Astrocyte (in vitro differentiated cells and primary cell): ENCODE measurements at regions not wholly inside any gene's neighbourhood (a gene's known extent, or its start where the extent isn't known, plus 50 kb on each side); places are given as distances from the start of the nearest gene placed in this dataset.

ENCODE experiments used
- DNase-seq: peaks from one replicate; pipeline ENCODE4 v3.0.0-alpha.2; 2010; ENCODE audit warnings: low read depth
- FAIRE-seq: peaks from 2 replicates; lab custom pipeline; 2011; peaks lifted over from hg19 to GRCh38; lab: Jason Lieb, UNC
- H2AFZ ChIP-seq: 2 replicates; pipeline ENCODE4 v1.6.0; 2012; ENCODE audit warnings: low read depth, low read length, inconsistent platforms
- H3K27ac ChIP-seq: 2 replicates; pipeline ENCODE4 v1.5.1; 2011; ENCODE audit warnings: low read depth, low read length, inconsistent platforms
- H3K27me3 ChIP-seq: 2 replicates; pipeline ENCODE4 v1.6.0; 2011; ENCODE audit warnings: low read length, inconsistent platforms; ENCODE audit not compliant: insufficient read depth
- H3K36me3 ChIP-seq: 2 replicates; pipeline ENCODE4 v1.5.1; 2011; ENCODE audit warnings: low read length, inconsistent platforms; ENCODE audit not compliant: insufficient read depth
- H3K4me1 ChIP-seq: 2 replicates; pipeline ENCODE4 v1.5.1; 2011; ENCODE audit warnings: low read length, inconsistent platforms; ENCODE audit not compliant: insufficient read depth
- H3K4me2 ChIP-seq: 2 replicates; pipeline ENCODE4 v1.6.0; 2012; ENCODE audit warnings: low read length, inconsistent platforms
- H3K4me3 ChIP-seq: 2 replicates; pipeline ENCODE4 v1.5.1; 2011; ENCODE audit warnings: low read depth, mild to moderate bottlenecking, low read length, inconsistent platforms; ENCODE audit not compliant: insufficient read depth
- H3K79me2 ChIP-seq: 2 replicates; pipeline ENCODE4 v1.6.0; 2012; ENCODE audit warnings: mild to moderate bottlenecking, low read length, inconsistent platforms; ENCODE audit not compliant: insufficient read depth
- H3K9ac ChIP-seq: 2 replicates; pipeline ENCODE4 v1.6.0; 2012; ENCODE audit warnings: mild to moderate bottlenecking, low read length, inconsistent platforms
- H3K9me3 ChIP-seq: 2 replicates; pipeline ENCODE4 v1.5.1; 2012; ENCODE audit warnings: low read depth, mild to moderate bottlenecking, low read length, inconsistent platforms; ENCODE audit not compliant: insufficient read depth
- H4K20me1 ChIP-seq: 2 replicates; pipeline ENCODE4 v1.6.0; 2012; ENCODE audit warnings: low read length, inconsistent platforms; ENCODE audit not compliant: insufficient read depth
- H3K27ac Mint-ChIP-seq: one replicate; pipeline ENCODE4 v1.8.0; 2021; ENCODE audit warnings: mild to moderate bottlenecking, mixed read lengths; ENCODE audit not compliant: unreplicated experiment
- H3K27me3 Mint-ChIP-seq: one replicate; pipeline ENCODE4 v1.8.0; 2021; ENCODE audit warnings: low read depth, mixed read lengths; ENCODE audit not compliant: unreplicated experiment
- H3K36me3 Mint-ChIP-seq: one replicate; pipeline ENCODE4 v1.8.0; 2021; ENCODE audit warnings: low read depth, mixed read lengths; ENCODE audit not compliant: unreplicated experiment
- H3K4me1 Mint-ChIP-seq: one replicate; pipeline ENCODE4 v1.8.0; 2021; ENCODE audit warnings: low read depth, mixed read lengths; ENCODE audit not compliant: unreplicated experiment
- H3K4me3 Mint-ChIP-seq: one replicate; pipeline ENCODE4 v1.8.0; 2021; ENCODE audit warnings: mild to moderate bottlenecking, moderate library complexity, mixed read lengths; ENCODE audit not compliant: unreplicated experiment
- H3K9me3 Mint-ChIP-seq: one replicate; pipeline ENCODE4 v1.8.0; 2021; ENCODE audit warnings: mild to moderate bottlenecking, mixed read lengths; ENCODE audit not compliant: unreplicated experiment
- EZH2 ChIP-seq: IDR thresholded peaks from 2 replicates; pipeline ENCODE4 v1.6.1; 2012; ENCODE audit warnings: mild to moderate bottlenecking, low read length, inconsistent platforms; ENCODE audit not compliant: insufficient read depth
- TF ChIP-seq, protein P1 (sequence below): IDR thresholded peaks from 2 replicates; pipeline ENCODE4 v1.5.1; 2011; ENCODE audit warnings: low read depth, mild to moderate bottlenecking, inconsistent platforms, low read length, moderate library complexity; ENCODE audit not compliant: insufficient read depth

DNA sequence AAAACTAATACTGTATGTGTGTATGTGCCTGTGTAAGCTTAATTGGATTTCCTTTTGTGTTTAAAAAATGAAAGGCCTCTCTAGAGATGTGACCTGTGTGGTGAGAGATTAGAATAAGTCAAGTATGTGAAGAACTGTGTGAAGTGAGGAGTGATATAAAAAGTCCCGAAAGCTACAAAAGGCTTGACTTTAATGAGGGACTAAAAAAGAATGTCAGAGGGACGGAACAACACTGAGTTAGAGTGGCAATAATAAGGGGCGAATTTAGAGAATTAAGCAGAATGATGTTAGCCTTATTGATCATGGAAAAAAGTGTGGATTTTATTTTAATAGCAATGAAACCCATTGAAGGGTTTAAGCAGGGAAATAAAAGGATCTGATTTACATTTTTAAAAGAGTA, 1281.2 kb upstream of the ADGRB3 start:
- Histone ChIP-seq H3K36me3 (no peaks in the 10 kb centered on the region), H3K27me3 (no peaks in the 10 kb centered on the region), H4K20me1 (no peaks in the 10 kb centered on the region), H3K79me2 (no peaks in the 10 kb centered on the region), H3K4me3 (no peak overlapping the region), H3K9me3 (no peaks in the 10 kb centered on the region), H3K4me2 (no peak overlapping the region), H3K27ac (no peak overlapping the region), H3K4me1 (no peaks in the 10 kb centered on the region), H3K9ac (no peak overlapping the region), H2AFZ (no peak overlapping the region)
- Mint-ChIP-seq H3K9me3 (no peaks in the 10 kb centered on the region), H3K27me3 (no peaks in the 10 kb centered on the region), H3K27ac (no peak overlapping the region), H3K4me3 (no peak overlapping the region), H3K4me1 (no peaks in the 10 kb centered on the region), H3K36me3 (no peaks in the 10 kb centered on the region)
- TF ChIP-seq, protein P1, sequence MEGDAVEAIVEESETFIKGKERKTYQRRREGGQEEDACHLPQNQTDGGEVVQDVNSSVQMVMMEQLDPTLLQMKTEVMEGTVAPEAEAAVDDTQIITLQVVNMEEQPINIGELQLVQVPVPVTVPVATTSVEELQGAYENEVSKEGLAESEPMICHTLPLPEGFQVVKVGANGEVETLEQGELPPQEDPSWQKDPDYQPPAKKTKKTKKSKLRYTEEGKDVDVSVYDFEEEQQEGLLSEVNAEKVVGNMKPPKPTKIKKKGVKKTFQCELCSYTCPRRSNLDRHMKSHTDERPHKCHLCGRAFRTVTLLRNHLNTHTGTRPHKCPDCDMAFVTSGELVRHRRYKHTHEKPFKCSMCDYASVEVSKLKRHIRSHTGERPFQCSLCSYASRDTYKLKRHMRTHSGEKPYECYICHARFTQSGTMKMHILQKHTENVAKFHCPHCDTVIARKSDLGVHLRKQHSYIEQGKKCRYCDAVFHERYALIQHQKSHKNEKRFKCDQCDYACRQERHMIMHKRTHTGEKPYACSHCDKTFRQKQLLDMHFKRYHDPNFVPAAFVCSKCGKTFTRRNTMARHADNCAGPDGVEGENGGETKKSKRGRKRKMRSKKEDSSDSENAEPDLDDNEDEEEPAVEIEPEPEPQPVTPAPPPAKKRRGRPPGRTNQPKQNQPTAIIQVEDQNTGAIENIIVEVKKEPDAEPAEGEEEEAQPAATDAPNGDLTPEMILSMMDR: no peak
- no peak for TF ChIP-seq EZH2
- FAIRE-seq: no peak
- no peak for DNase-seq

DNA sequence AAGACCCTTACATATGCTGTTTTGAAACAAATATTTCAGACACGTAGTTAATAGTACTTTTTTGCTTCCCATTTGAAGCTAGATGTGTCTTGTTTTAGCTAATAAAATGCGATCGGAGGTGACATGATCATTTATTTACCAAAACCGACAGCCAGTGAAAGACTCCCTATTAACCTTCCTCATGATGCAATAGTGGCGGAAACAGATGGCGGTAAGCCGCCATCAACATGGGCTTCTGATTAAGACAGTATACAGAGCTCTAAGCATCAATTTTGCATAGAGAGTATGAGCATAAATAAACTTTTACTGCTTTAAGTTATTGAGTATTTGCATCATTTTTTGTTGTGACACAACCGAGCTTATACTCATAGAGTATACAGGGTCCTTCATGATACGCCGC, 1282.4 kb upstream of the ADGRB3 start:
- Histone ChIP-seq H3K9ac (no peak overlapping the region), H3K27ac (no peak overlapping the region), H3K27me3 (no peaks in the 10 kb centered on the region), H2AFZ (no peak overlapping the region), H3K79me2 (no peaks in the 10 kb centered on the region), H3K36me3 (no peaks in the 10 kb centered on the region), H4K20me1 (no peaks in the 10 kb centered on the region), H3K4me1 (no peaks in the 10 kb centered on the region), H3K9me3 (no peaks in the 10 kb centered on the region), H3K4me2 (no peak overlapping the region), H3K4me3 (no peak overlapping the region)
- no peak for TF ChIP-seq EZH2
- TF ChIP-seq, protein P1: no peak
- H3K4me3 Mint-ChIP-seq: no peak overlapping the region
- DNase-seq (no peak), FAIRE-seq (no peak)
- peaks cover 2% of the 10 kb centered on the region for H3K9me3 Mint-ChIP-seq
- H3K27me3 Mint-ChIP-seq: no peaks in the 10 kb centered on the region
- no peaks in the 10 kb centered on the region for H3K36me3 Mint-ChIP-seq
- H3K27ac Mint-ChIP-seq: no peak overlapping the region
- no peaks in the 10 kb centered on the region for H3K4me1 Mint-ChIP-seq

DNA sequence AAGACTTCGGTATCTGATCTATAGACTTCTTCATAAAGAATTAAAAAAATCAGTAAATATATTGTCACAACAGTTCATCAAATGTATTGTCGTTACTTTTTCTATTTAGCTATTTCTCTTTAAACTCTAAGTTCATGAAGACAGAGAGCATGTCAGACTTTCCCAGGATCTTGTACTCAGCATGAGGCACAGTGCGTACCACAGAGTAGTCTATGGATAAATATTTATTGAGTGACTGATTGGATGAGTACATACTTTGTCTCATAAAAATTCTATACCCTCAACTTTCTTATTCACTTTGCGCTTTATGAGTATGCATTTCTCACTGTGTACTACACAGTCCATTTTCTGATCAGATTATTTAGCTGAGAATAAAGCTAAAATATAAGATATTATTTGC, 1284.4 kb upstream of the ADGRB3 start:
- no peak for TF ChIP-seq EZH2
- TF ChIP-seq, protein P1: no peak
- Histone ChIP-seq H2AFZ (no peak overlapping the region), H3K79me2 (no peaks in the 10 kb centered on the region), H3K9me3 (no peaks in the 10 kb centered on the region), H3K4me1 (no peaks in the 10 kb centered on the region), H3K4me3 (no peak overlapping the region), H3K4me2 (no peak overlapping the region), H3K9ac (no peak overlapping the region), H4K20me1 (no peaks in the 10 kb centered on the region), H3K27ac (no peak overlapping the region), H3K27me3 (no peaks in the 10 kb centered on the region), H3K36me3 (no peaks in the 10 kb centered on the region)
- Mint-ChIP-seq H3K27ac (no peak overlapping the region), H3K4me1 (no peaks in the 10 kb centered on the region), H3K27me3 (no peaks in the 10 kb centered on the region), H3K36me3 (no peaks in the 10 kb centered on the region), H3K4me3 (no peak overlapping the region), H3K9me3 (peaks cover 2% of the 10 kb centered on the region)
- DNase-seq: no peak
- FAIRE-seq: no peak
